GM21423 (cell line): ENCODE measurements at regions not wholly inside any gene's neighbourhood (a gene's known extent, or its start where the extent isn't known, plus 50 kb on each side); places are given as distances from the start of the nearest gene placed in this dataset.

Experiments used
- ATAC-seq: cut with Tn5 transposase; IDR thresholded peaks from one replicate; pipeline ENCODE4 v1.9.1; 2021; ENCODE audit warnings: mild to moderate bottlenecking, moderate library complexity; ENCODE audit not compliant: unreplicated experiment

GRCh38 chr13:56923626-56924140 is 217.0 kb upstream of the PRR20A start:
- no peak for ATAC-seq

- no peak for ATAC-seq
Observed at GRCh38 chr13:56924401-56924800, 216.3 kb upstream of the PRR20A start.

GRCh38 chr13:56932104-56932503 is 208.6 kb upstream of the PRR20A start:
- ATAC-seq = no peak

- ATAC-seq = no peak
Observed at GRCh38 chr13:56953965-56954364, 186.8 kb upstream of the PRR20A start.

GRCh38 chr13:56975647-56976046 is 165.1 kb upstream of the PRR20A start:
- no peak for ATAC-seq

- no peak for ATAC-seq
Observed at GRCh38 chr13:56980856-56981255, 159.9 kb upstream of the PRR20A start.

- no peak for ATAC-seq
Observed at GRCh38 chr13:56986121-56986520, 154.6 kb upstream of the PRR20A start.

- ATAC-seq = no peak
Observed at GRCh38 chr13:56988543-56988942, 152.2 kb upstream of the PRR20A start.

- no peak for ATAC-seq
Observed at GRCh38 chr13:57003682-57004081, 137.0 kb upstream of the PRR20A start.

GRCh38 chr13:57017357-57017756 is 123.4 kb upstream of the PRR20A start:
- ATAC-seq = no peak

GRCh38 chr13:57018915-57019314 is 121.8 kb upstream of the PRR20A start:
- no peak for ATAC-seq

GRCh38 chr13:57030671-57031070 is 110.0 kb upstream of the PRR20A start:
- ATAC-seq = no peak

GRCh38 chr13:57036290-57036689 is 104.4 kb upstream of the PRR20A start:
- no peak for ATAC-seq

GRCh38 chr13:57044910-57045309 is 95.8 kb upstream of the PRR20A start:
- ATAC-seq = no peak

GRCh38 chr13:57045826-57046546 is 94.7 kb upstream of the PRR20A start:
- ATAC-seq = no peak

GRCh38 chr13:57056601-57057180 is 84.0 kb upstream of the PRR20A start:
- ATAC-seq = no peak

- no peak for ATAC-seq
Observed at GRCh38 chr13:57063007-57063406, 77.7 kb upstream of the PRR20A start.

- no peak for ATAC-seq
Observed at GRCh38 chr13:57073983-57074382, 66.7 kb upstream of the PRR20A start.

- no peak for ATAC-seq
Observed at GRCh38 chr13:57075588-57075987, 65.1 kb upstream of the PRR20A start.

GRCh38 chr13:57087006-57087405 is 53.7 kb upstream of the PRR20A start:
- no peak for ATAC-seq
